Erythroblast (primary cell): ENCODE measurements at regions not wholly inside any gene's neighbourhood (a gene's known extent, or its start where the extent isn't known, plus 50 kb on each side); places are given as distances from the start of the nearest gene placed in this dataset.

Experiments
- GATA1 ChIP-seq: IDR thresholded peaks from 2 replicates; pipeline ENCODE4 v1.6.1; 2011; ENCODE audit warnings: low read depth, mild to moderate bottlenecking, control low read depth, low read length, moderate library complexity
- POLR2A ChIP-seq: IDR thresholded peaks from 2 replicates; pipeline ENCODE4 v1.6.1; 2011; ENCODE audit warnings: mild to moderate bottlenecking, low read length

DNA sequence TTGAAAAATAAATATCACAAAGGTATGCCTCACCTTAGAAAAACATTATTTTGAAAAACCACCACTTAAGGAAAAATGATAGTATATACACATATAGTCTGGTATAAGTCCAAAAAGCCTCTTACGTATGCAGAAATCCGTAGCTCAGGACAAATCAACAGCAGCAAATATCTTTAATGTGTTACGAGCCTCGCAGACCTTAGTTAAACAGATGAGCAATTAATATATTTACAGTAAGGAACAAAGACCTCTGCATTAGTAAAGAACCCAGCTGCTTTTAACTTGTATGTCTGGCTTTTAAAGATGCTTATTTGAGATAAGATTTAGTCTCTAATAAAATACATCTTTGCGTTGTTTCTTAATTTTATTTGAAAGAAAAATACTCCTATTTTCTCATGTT lies 79.9 kb upstream of the CHRM3 start:
- TF ChIP-seq POLR2A (no peak), GATA1 (no peak)
